Hepatocyte (in vitro differentiated cells): ENCODE measurements at regions not wholly inside any gene's neighbourhood (a gene's known extent, or its start where the extent isn't known, plus 50 kb on each side); places are given as distances from the start of the nearest gene placed in this dataset.

ENCODE experiments used
- EZH2 ChIP-seq: fragments of 200-600 bp; sonication (generic); IDR thresholded peaks from 2 replicates; pipeline ENCODE4 v1.6.1; 2016; ENCODE audit warnings: antibody characterized with exemption, mild to moderate bottlenecking, borderline replicate concordance
- EZH2phosphoT487 ChIP-seq: fragments of 200-600 bp; sonication (generic); IDR thresholded peaks from one replicate; pipeline ENCODE4 v1.6.1; 2018; ENCODE audit warnings: antibody characterized with exemption, mild to moderate bottlenecking, low read depth, moderate library complexity; ENCODE audit not compliant: unreplicated experiment, severe bottlenecking
- TF ChIP-seq, protein P1 (sequence below): fragments of 200-600 bp; sonication (generic); IDR thresholded peaks from 2 replicates; pipeline ENCODE4 v1.5.1; 2016; ENCODE audit warnings: antibody characterized with exemption, mild to moderate bottlenecking; ENCODE audit not compliant: poor library complexity

- TF ChIP-seq EZH2 (no peak), EZH2phosphoT487 (no peak)
- TF ChIP-seq, protein P1, sequence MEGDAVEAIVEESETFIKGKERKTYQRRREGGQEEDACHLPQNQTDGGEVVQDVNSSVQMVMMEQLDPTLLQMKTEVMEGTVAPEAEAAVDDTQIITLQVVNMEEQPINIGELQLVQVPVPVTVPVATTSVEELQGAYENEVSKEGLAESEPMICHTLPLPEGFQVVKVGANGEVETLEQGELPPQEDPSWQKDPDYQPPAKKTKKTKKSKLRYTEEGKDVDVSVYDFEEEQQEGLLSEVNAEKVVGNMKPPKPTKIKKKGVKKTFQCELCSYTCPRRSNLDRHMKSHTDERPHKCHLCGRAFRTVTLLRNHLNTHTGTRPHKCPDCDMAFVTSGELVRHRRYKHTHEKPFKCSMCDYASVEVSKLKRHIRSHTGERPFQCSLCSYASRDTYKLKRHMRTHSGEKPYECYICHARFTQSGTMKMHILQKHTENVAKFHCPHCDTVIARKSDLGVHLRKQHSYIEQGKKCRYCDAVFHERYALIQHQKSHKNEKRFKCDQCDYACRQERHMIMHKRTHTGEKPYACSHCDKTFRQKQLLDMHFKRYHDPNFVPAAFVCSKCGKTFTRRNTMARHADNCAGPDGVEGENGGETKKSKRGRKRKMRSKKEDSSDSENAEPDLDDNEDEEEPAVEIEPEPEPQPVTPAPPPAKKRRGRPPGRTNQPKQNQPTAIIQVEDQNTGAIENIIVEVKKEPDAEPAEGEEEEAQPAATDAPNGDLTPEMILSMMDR, result no peak
These were observed 574.3 kb downstream of the COL12A1 start for GRCh38 chr6:74631564-74631963.
